HUES64 (cell line): ENCODE measurements at regions not wholly inside any gene's neighbourhood (a gene's known extent, or its start where the extent isn't known, plus 50 kb on each side); places are given as distances from the start of the nearest gene placed in this dataset.
A peak's percentile ranks its signal among the peaks of the same experiment; 100 is the strongest.

Experiments used
- H3K27ac ChIP-seq: 2 replicates; pipeline ENCODE4 v1.7.0; 2013; ENCODE audit warnings: low read depth, low read length, inconsistent platforms
- H3K27me3 ChIP-seq: 2 replicates; pipeline ENCODE4 v1.6.1; 2013; ENCODE audit warnings: mild to moderate bottlenecking, low read length; ENCODE audit not compliant: insufficient read depth
- H3K36me3 ChIP-seq: 2 replicates; pipeline ENCODE4 v1.6.1; 2013; ENCODE audit warnings: mild to moderate bottlenecking, low read length; ENCODE audit not compliant: insufficient read depth
- H3K4me1 ChIP-seq: 2 replicates; pipeline ENCODE4 v1.6.1; 2013; ENCODE audit warnings: mild to moderate bottlenecking, low read length, moderate library complexity; ENCODE audit not compliant: insufficient read depth
- H3K4me3 ChIP-seq: 2 replicates; pipeline ENCODE4 v1.5.1; 2013; ENCODE audit warnings: mild to moderate bottlenecking, low read length, moderate library complexity
- H3K9ac ChIP-seq: 2 replicates; pipeline ENCODE4 v1.6.1; 2013; ENCODE audit warnings: mild to moderate bottlenecking, low read depth, low read length
- H3K9me3 ChIP-seq: 2 replicates; pipeline ENCODE4 v1.6.1; 2013; ENCODE audit warnings: low read depth, low read length; ENCODE audit not compliant: insufficient read depth
- WGBS: fragments of 150-250, 120-280 bp; methylation state at CpG from one replicate; pipeline ENCODE4 v1.1.7; 2013; ENCODE audit warnings: missing lambda C conversion rate; 5-methylcytosine and 5-hydroxymethylcytosine counted together

DNA sequence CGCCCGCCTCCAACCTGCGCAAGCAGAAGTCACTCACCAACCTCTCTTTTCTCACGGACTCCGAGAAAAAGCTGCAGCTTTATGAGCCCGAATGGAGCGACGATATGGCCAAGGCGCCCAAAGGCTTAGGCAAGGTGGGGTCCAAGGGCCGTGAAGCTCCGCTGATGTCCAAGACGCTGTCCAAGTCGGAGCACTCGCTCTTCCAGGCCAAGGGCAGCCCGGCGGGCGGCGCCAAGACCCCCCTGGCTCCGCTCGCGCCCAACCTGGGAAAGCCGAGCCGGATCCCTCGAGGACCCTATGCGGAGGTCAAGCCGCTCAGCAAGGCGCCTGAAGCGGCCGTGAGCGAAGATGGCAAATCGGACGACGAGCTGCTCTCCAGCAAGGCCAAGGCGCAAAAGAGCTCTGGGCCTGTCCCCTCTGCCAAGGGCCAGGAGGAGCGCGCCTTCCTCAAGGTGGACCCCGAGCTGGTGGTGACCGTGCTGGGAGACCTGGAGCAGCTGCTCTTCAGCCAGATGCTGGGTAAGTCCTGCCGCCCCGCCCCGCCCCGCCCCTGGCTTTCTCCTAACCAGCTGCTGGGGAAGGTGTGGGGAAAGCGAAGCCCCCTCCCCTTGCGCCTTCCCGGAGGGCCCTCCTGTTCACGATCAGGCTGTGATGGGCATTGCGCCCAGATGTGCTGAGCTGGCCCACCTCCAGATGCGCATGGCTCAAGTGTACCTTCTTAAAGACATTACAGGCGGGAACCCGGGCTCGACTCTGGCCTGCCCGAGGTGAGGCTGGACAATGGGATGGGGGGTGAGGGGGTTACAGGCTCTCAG, 110.2 kb downstream of the NAV1 start:
- no peaks in the 10 kb centered on the region for H3K9me3 ChIP-seq
- under 1% methylated on average over 52 of the region's 52 CpGs for WGBS
- no peaks in the 10 kb centered on the region for H3K36me3 ChIP-seq
- peaks cover 36% of the 10 kb centered on the region for H3K27me3 ChIP-seq
- H3K4me1 ChIP-seq = peaks cover 26% of the 10 kb centered on the region
- H3K4me3 ChIP-seq = peak overlapping the region; percentile 61
- peak overlapping the region; percentile 64 for H3K9ac ChIP-seq
- no peak overlapping the region for H3K27ac ChIP-seq

DNA sequence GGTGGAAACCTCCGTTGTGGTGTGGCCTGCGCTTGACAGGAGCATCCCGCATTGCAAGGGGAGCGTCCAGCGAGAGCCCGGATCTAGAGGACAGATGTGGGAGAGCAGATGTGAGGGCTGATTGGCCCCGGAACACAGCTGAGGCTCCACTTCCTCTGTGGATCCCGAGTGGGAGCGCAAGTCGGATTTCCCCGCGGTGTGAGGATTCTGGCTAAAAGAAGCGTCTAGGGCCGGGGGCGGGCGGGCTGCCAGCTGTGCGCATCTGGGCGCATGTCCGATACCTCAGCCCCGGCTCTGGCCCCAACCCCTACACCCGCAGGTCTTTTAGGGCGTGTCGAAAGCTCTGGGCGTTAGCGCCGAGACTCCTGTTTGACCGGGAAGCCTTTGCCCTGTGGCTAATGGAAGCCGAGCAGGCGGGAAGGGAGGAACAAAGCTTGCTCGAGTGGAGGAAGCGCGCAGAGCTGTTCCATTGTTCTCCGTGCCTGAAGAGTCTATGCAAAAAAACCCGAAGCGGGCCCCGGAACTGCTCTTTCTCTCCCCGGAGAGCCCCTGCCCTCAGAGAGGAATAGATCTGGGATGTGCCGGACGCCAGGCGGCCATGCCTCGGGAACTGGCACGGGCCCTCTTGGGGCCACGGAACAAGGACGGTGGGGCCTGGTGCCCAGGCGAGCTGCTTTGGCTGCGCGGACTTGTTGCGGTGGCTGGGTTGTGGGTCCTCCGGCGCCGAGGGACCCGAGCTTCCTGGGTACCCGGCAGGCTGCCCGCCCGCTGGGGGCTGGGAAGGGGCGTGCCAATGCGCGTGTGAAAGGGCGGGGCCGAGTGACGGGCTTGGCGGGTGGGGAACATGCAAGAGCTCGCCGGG, 111.1 kb downstream of the NAV1 start:
- H3K36me3 ChIP-seq = no peaks in the 10 kb centered on the region
- peaks cover 36% of the 10 kb centered on the region for H3K27me3 ChIP-seq
- peaks cover 29% of the 10 kb centered on the region for H3K4me1 ChIP-seq
- peak overlapping the region; percentile 61 for H3K4me3 ChIP-seq
- WGBS = under 1% methylated on average over 64 of the region's 64 CpGs
- no peak overlapping the region for H3K27ac ChIP-seq
- peak overlapping the region; percentile 64 for H3K9ac ChIP-seq
- no peaks in the 10 kb centered on the region for H3K9me3 ChIP-seq

DNA sequence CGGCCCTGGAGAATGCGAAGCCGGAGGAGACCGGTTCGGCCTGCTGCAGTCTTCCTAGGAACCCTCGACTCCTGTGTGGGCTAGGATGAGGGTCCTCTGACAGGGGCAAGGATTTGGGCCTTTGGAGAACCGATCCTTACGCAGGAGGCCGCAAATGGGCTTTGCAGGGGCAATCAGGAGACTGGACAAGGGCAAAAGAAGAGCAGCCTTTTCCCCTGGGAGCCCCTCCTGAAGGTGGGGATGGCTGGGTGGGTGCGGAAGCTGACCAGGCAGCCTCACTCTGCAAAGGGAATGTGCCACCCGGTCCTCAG, 111.7 kb downstream of the NAV1 start:
- H3K27me3 ChIP-seq = peaks cover 36% of the 10 kb centered on the region
- peak overlapping the region; percentile 64 for H3K9ac ChIP-seq
- WGBS = 8% methylated on average over 11 of the region's 11 CpGs
- no peaks in the 10 kb centered on the region for H3K36me3 ChIP-seq
- 0 out of 2 replicates have a peak overlapping the region, but pooled peaks have one; percentile 10 for H3K27ac ChIP-seq
- H3K9me3 ChIP-seq = no peaks in the 10 kb centered on the region
- peak overlapping the region; percentile 61 for H3K4me3 ChIP-seq
- H3K4me1 ChIP-seq = peaks cover 34% of the 10 kb centered on the region

DNA sequence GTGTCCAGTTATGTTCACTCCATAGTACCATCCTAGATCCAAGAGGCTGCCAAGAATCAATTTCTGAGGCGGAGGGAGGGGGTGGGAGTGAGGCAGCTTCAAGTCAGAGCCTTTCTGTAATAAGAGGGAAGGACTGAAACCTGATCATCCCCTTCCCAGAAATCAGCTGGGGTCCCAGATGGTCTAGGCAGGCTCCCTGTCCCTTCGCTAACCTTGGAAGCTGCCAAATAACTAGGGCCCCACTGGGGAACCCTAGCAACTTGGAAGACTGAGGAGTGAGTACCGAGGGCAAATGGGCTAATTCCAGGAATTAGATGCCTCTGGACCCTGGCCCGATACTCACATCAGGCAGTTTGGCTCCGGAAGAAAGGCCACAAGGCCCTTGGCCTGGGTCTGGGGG, 113.3 kb downstream of the NAV1 start:
- 89% methylated on average over 5 of the region's 5 CpGs for WGBS
- peaks cover 26% of the 10 kb centered on the region for H3K27me3 ChIP-seq
- no peak overlapping the region for H3K4me3 ChIP-seq
- H3K27ac ChIP-seq = no peak overlapping the region
- H3K9me3 ChIP-seq = no peaks in the 10 kb centered on the region
- H3K9ac ChIP-seq = no peak overlapping the region
- H3K4me1 ChIP-seq = peaks cover 31% of the 10 kb centered on the region
- H3K36me3 ChIP-seq = no peaks in the 10 kb centered on the region

DNA sequence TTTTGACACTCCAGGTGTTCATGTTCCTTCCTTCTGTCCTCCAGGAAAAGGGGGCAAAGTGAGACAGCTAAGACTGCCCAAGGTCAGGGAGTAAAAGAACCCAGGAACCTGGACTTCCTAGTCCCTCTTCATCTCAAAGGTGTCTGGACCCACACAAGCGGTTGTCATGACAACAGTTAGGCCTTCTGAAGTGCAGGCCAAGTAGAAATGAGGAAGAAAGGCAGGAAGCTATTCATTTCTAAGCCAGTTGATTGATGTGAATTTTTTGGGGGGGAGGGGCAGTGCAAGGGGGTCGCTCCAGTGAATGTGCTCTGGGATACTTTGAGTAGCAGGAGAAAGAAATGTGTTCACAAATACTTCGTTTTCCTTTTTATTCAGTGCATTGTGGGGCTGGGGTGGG, 114.3 kb downstream of the NAV1 start:
- peaks cover 21% of the 10 kb centered on the region for H3K27me3 ChIP-seq
- no peaks in the 10 kb centered on the region for H3K9me3 ChIP-seq
- no peaks in the 10 kb centered on the region for H3K36me3 ChIP-seq
- no peak overlapping the region for H3K27ac ChIP-seq
- H3K4me3 ChIP-seq = no peak overlapping the region
- peaks cover 28% of the 10 kb centered on the region for H3K4me1 ChIP-seq
- no peak overlapping the region for H3K9ac ChIP-seq
- 83% methylated on average over 3 of the region's 3 CpGs for WGBS

DNA sequence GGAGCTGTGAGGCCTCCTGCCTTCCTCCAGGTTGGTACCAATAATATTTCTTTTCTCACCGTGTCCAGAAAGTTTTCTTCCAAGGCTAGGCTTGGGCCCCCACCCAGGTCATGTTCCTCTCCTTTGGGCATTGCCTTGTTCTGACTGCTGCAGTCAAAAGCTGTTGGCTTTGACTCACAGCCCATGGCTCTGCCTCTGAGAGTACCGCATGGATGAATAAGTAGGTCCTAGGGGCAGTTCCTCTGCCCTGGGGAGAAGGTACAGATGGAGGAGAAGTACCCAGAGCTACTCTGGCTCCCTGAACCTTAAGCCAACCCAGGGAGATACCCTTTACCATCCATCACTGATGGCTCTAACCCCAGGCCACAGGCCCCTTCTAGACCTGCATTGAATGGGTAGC, 115.0 kb downstream of the NAV1 start:
- H3K36me3 ChIP-seq = no peaks in the 10 kb centered on the region
- H3K4me1 ChIP-seq = peaks cover 28% of the 10 kb centered on the region
- H3K27me3 ChIP-seq = peaks cover 17% of the 10 kb centered on the region
- no peak overlapping the region for H3K27ac ChIP-seq
- H3K9ac ChIP-seq = no peak overlapping the region
- WGBS = 93% methylated on average over 2 of the region's 2 CpGs
- H3K4me3 ChIP-seq = no peak overlapping the region
- no peaks in the 10 kb centered on the region for H3K9me3 ChIP-seq

DNA sequence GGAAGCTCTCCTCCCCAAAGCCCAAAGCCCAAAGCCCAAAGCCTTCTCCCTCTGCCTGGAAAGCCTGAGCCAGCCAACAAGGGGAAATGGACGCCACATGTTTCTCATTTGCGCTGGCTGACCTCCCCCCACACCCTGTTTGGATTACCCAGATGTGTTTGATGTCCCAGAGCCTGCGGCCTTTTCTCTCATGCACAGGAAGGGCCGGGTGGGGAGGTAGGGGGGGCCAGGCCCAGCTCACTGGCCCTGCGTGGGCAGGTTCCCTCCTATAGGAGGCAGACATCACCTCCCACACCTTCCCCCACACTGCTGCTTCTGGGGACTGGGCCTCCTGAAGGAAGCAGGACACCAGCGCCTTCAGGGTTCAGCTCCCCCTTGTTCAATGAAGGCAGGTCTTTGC, 116.3 kb downstream of the NAV1 start:
- WGBS = 71% methylated on average over 5 of the region's 6 CpGs
- Histone ChIP-seq H3K27ac (no peak overlapping the region), H3K4me1 (peaks cover 28% of the 10 kb centered on the region), H3K9ac (no peak overlapping the region), H3K9me3 (no peaks in the 10 kb centered on the region), H3K27me3 (peaks cover 6% of the 10 kb centered on the region; the same call in 1 of the 2 replicates), H3K4me3 (no peak overlapping the region), H3K36me3 (no peaks in the 10 kb centered on the region)

GRCh38 chr1:201655910-201656309, 117.0 kb downstream of the NAV1 start:
- 94% methylated on average over 4 of the region's 4 CpGs for WGBS
- Histone ChIP-seq H3K9ac (no peak overlapping the region), H3K36me3 (no peaks in the 10 kb centered on the region), H3K4me1 (peaks cover 24% of the 10 kb centered on the region), H3K27ac (no peak overlapping the region), H3K27me3 (peaks cover 2% of the 10 kb centered on the region; the same call in 1 of the 2 replicates), H3K4me3 (no peak overlapping the region), H3K9me3 (no peaks in the 10 kb centered on the region)

GRCh38 chr1:201656311-201657032, 117.5 kb downstream of the NAV1 start:
- Histone ChIP-seq H3K9ac (no peak overlapping the region), H3K4me1 (peaks cover 18% of the 10 kb centered on the region), H3K4me3 (no peak overlapping the region), H3K36me3 (no peaks in the 10 kb centered on the region), H3K9me3 (no peaks in the 10 kb centered on the region), H3K27me3 (no peaks in the 10 kb centered on the region), H3K27ac (no peak overlapping the region)
- WGBS = 91% methylated on average over 8 of the region's 8 CpGs

- H3K4me3 ChIP-seq = no peak overlapping the region
- H3K9me3 ChIP-seq = no peaks in the 10 kb centered on the region
- H3K27me3 ChIP-seq = no peaks in the 10 kb centered on the region
- no peak overlapping the region for H3K27ac ChIP-seq
- H3K36me3 ChIP-seq = no peaks in the 10 kb centered on the region
- 0 out of 2 replicates have a peak, but pooled peaks cover 7% of the 10 kb centered on the region for H3K4me1 ChIP-seq
- H3K9ac ChIP-seq = no peak overlapping the region
- 100% methylated on average over 1 of the region's 3 CpGs for WGBS
Observed at GRCh38 chr1:201659572-201659971, 120.6 kb downstream of the NAV1 start.
